HG03103 (cell line): ENCODE measurements at regions not wholly inside any gene's neighbourhood (a gene's known extent, or its start where the extent isn't known, plus 50 kb on each side); places are given as distances from the start of the nearest gene placed in this dataset.

ENCODE experiments used
- ATAC-seq: cut with Tn5 transposase; IDR thresholded peaks from one replicate; pipeline ENCODE4 v1.9.1; 2021; ENCODE audit warnings: low read depth; ENCODE audit not compliant: unreplicated experiment

- no peak for ATAC-seq
Measured at GRCh38 chr3:79930196-79930595, 162.4 kb upstream of the ROBO1 start.

GRCh38 chr3:79928687-79929408 is 161.1 kb upstream of the ROBO1 start:
- no peak for ATAC-seq

- no peak for ATAC-seq
Measured at GRCh38 chr3:79926522-79926921, 158.7 kb upstream of the ROBO1 start.

GRCh38 chr3:79922633-79923032 is 154.8 kb upstream of the ROBO1 start:
- no peak for ATAC-seq

- ATAC-seq = no peak
Measured at GRCh38 chr3:79917561-79917960, 149.8 kb upstream of the ROBO1 start.

- no peak for ATAC-seq
Measured at GRCh38 chr3:79910337-79910736, 142.5 kb upstream of the ROBO1 start.

GRCh38 chr3:79906106-79906505 is 138.3 kb upstream of the ROBO1 start:
- no peak for ATAC-seq

GRCh38 chr3:79902151-79902550 is 134.4 kb upstream of the ROBO1 start:
- ATAC-seq = no peak

- no peak for ATAC-seq
Measured at GRCh38 chr3:79898907-79899306, 131.1 kb upstream of the ROBO1 start.

GRCh38 chr3:79896086-79896485 is 128.3 kb upstream of the ROBO1 start:
- no peak for ATAC-seq

- ATAC-seq = no peak
Measured at GRCh38 chr3:79887213-79887612, 119.4 kb upstream of the ROBO1 start.

GRCh38 chr3:79886204-79886603 is 118.4 kb upstream of the ROBO1 start:
- no peak for ATAC-seq

GRCh38 chr3:79885407-79885806 is 117.6 kb upstream of the ROBO1 start:
- ATAC-seq = no peak

- ATAC-seq = no peak
Measured at GRCh38 chr3:79884354-79884753, 116.6 kb upstream of the ROBO1 start.

- ATAC-seq = no peak
Measured at GRCh38 chr3:79881431-79881830, 113.6 kb upstream of the ROBO1 start.

GRCh38 chr3:79878708-79879107 is 110.9 kb upstream of the ROBO1 start:
- no peak for ATAC-seq

GRCh38 chr3:79874646-79875045 is 106.8 kb upstream of the ROBO1 start:
- no peak for ATAC-seq

- no peak for ATAC-seq
Measured at GRCh38 chr3:79872483-79872882, 104.7 kb upstream of the ROBO1 start.

GRCh38 chr3:79871656-79872055 is 103.9 kb upstream of the ROBO1 start:
- no peak for ATAC-seq

- no peak for ATAC-seq
Measured at GRCh38 chr3:79870313-79870620, 102.5 kb upstream of the ROBO1 start.

- no peak for ATAC-seq
Measured at GRCh38 chr3:79869461-79870312, 101.9 kb upstream of the ROBO1 start.

- ATAC-seq = no peak
Measured at GRCh38 chr3:79866162-79866561, 98.4 kb upstream of the ROBO1 start.
